Left ventricle myocardium inferior (tissue), 1 donor: ENCODE measurements at regions not wholly inside any gene's neighbourhood (a gene's known extent, or its start where the extent isn't known, plus 50 kb on each side); places are given as distances from the start of the nearest gene placed in this dataset.

Experiments
- DNase-seq: peaks from one replicate; pipeline ENCODE4 v3.0.0-alpha.2; 2020
- H3K27ac ChIP-seq: fragments of 200-600 bp; replicated peaks from 2 replicates; pipeline ENCODE4 v1.8.0; 2021
- H3K27me3 ChIP-seq: fragments of 200-600 bp; 2 replicates; pipeline ENCODE4 v1.8.0; 2021; ENCODE audit warnings: low read depth
- H3K36me3 ChIP-seq: fragments of 200-600 bp; 2 replicates; pipeline ENCODE4 v1.8.0; 2021
- H3K4me1 ChIP-seq: fragments of 200-600 bp; 2 replicates; pipeline ENCODE4 v1.8.0; 2021
- H3K4me3 ChIP-seq: fragments of 200-600 bp; 2 replicates; pipeline ENCODE4 v1.8.0; 2021; ENCODE audit warnings: mild to moderate bottlenecking, moderate library complexity
- H3K9me3 ChIP-seq: fragments of 200-600 bp; replicated peaks from 2 replicates; pipeline ENCODE4 v1.8.0; 2021
- CTCF ChIP-seq: fragments of 200-600 bp; IDR thresholded peaks from 2 replicates; pipeline ENCODE4 v1.8.0; 2021; ENCODE audit warnings: antibody characterized with exemption, mild to moderate bottlenecking, borderline replicate concordance
- intact Hi-C: fragments of 100-400 bp; cut with micrococcal nuclease; formaldehyde crosslinking; loops from one replicate; pipeline ENCODE4 v1.11.0; 2022
- donor health status: DM: no; HTN: yes; CAD: no; lungs with severe emphysema.

DNA sequence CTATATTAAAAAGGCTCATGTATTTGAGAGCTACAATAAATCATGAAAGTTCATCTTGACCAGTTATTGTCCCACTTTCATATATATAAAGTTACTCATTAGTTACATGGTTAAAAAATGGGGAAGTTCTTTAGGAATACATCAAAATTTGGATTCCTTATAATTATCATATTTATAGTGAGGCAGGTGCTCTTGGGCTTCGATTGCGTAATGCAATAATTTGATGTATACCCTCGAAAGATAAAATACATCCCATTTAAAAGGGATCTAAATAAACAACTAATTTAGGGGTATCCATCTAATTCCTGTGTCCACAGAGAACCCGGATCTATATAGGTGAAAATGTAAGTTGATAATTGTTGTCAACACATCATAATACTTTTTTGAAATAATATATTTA, 444.6 kb downstream of the RIT2 start:
- Histone ChIP-seq H3K4me3 (no peak overlapping the region), H3K27me3 (no peaks in the 10 kb centered on the region), H3K9me3 (no peaks in the 10 kb centered on the region), H3K36me3 (no peaks in the 10 kb centered on the region), H3K4me1 (no peaks in the 10 kb centered on the region), H3K27ac (no peak overlapping the region)
- no peak for DNase-seq
- intact Hi-C loops, result no loop called here
- TF ChIP-seq CTCF, result no peak

DNA sequence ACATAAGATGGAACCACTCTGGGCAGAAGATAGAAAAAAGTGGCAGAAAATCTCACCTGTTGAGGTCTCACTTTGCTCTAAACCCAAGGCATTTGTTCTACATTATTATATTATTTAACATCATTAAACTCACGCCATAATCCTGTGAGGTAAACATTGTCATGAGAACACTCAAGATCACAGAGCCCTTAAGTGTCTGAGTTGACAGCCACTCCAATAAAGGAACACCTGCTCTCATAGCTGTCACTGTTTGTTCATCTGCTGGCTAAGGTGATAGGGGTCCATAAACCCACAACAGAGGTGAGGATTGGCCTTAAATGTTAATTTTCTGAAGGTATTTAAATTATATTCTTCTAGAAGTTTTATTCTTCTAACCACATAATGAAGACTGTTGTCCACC, 439.7 kb downstream of the RIT2 start:
- no peaks in the 10 kb centered on the region for H3K27me3 ChIP-seq
- intact Hi-C loops, result no loop called here
- no peaks in the 10 kb centered on the region for H3K9me3 ChIP-seq
- DNase-seq, result no peak
- no peaks in the 10 kb centered on the region for H3K36me3 ChIP-seq
- H3K4me3 ChIP-seq, result no peak overlapping the region
- no peak for TF ChIP-seq CTCF
- H3K4me1 ChIP-seq, result no peaks in the 10 kb centered on the region
- no peak overlapping the region for H3K27ac ChIP-seq

DNA sequence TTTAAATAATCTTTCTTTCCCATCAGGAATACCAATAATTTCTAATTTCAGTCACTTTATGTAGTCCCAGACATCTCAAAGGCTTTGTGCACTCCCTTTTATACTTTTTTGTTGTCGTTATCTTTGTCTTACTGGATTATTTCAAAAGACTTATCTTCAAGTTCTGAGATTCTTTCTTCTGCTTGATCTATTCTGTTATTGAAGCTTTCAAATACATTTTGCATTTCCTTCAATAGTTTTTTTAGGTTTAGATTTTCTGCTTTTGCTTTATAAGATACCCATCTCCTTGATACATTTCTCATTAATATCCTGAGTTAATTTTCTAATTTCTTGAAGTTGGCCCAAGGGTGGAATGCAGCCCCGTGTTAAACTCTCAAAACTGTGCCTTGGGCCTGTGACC, 432.4 kb downstream of the RIT2 start:
- no peak overlapping the region for H3K4me3 ChIP-seq
- intact Hi-C loops, result no loop called here
- H3K4me1 ChIP-seq, result no peaks in the 10 kb centered on the region
- no peaks in the 10 kb centered on the region for H3K27me3 ChIP-seq
- no peaks in the 10 kb centered on the region for H3K36me3 ChIP-seq
- H3K27ac ChIP-seq, result no peak overlapping the region
- no peak for TF ChIP-seq CTCF
- no peak for DNase-seq
- H3K9me3 ChIP-seq, result peaks cover 50% of the 10 kb centered on the region

GRCh38 chr18:42689310-42689709, 426.2 kb downstream of the RIT2 start:
- intact Hi-C loops, result no loop called here
- Histone ChIP-seq H3K27ac (no peak overlapping the region), H3K36me3 (no peaks in the 10 kb centered on the region), H3K4me3 (no peak overlapping the region), H3K9me3 (peaks cover 22% of the 10 kb centered on the region), H3K27me3 (no peaks in the 10 kb centered on the region), H3K4me1 (no peaks in the 10 kb centered on the region)
- no peak for TF ChIP-seq CTCF
- DNase-seq, result no peak
